PC-9 (cell line): ENCODE measurements at regions not wholly inside any gene's neighbourhood (a gene's known extent, or its start where the extent isn't known, plus 50 kb on each side); places are given as distances from the start of the nearest gene placed in this dataset.

Source experiments
- BruUV-seq: library from RNA; stranded (reverse); fragments of 400-500 nt; replicated peaks from 2 replicates; lab custom pipeline; 2021; lab: Mats Ljungman, UMichigan
- CTCF ChIA-PET: fragments of 300-600 bp; sonication (Branson Sonifier 250); formaldehyde crosslinking; loops from one replicate; lab custom pipeline; 2022; ENCODE audit warnings: antibody characterized with exemption; lab: Charles Lee
- POLR2A ChIA-PET: fragments of 300-600 bp; sonication (Branson Sonifier 250); formaldehyde crosslinking; loops from one replicate; lab custom pipeline; 2022; ENCODE audit warnings: antibody characterized with exemption; ENCODE audit not compliant: unreplicated experiment; lab: Charles Lee
- DNase-seq, 2 experiments: peaks; one replicate each; pipeline versions ENCODE4 v3.0.0 to v3.0.0-alpha.2; 2015 to 2022; ENCODE audit warnings: mixed read lengths in 1 of 2
- H2AFZ ChIP-seq: fragments of 200-600 bp; sonication (generic); 2 replicates; pipeline ENCODE4 v1.8.1; 2017; ENCODE audit warnings: antibody characterized with exemption
- H3F3A ChIP-seq: fragments of 200-600 bp; sonication (generic); 2 replicates; pipeline ENCODE4 v1.8.1; 2017; ENCODE audit warnings: antibody characterized with exemption, mild to moderate bottlenecking, low read depth; ENCODE audit not compliant: insufficient read depth
- H3K27ac ChIP-seq: fragments of 200-600 bp; sonication (generic); 2 replicates; pipeline ENCODE4 v1.6.1; 2016; ENCODE audit warnings: mixed run types
- H3K27me3 ChIP-seq: fragments of 200-600 bp; sonication (generic); 2 replicates; pipeline ENCODE4 v1.6.1; 2016; ENCODE audit warnings: low read depth, mixed run types; ENCODE audit not compliant: insufficient read depth
- H3K36me3 ChIP-seq: fragments of 200-600 bp; sonication (generic); 2 replicates; pipeline ENCODE4 v1.6.1; 2016; ENCODE audit warnings: low read depth, mixed run types
- H3K4me1 ChIP-seq: fragments of 200-600 bp; sonication (generic); replicated peaks from 2 replicates; pipeline ENCODE4 v1.6.1; 2016; ENCODE audit warnings: mixed run types; ENCODE audit not compliant: insufficient read depth
- H3K4me2 ChIP-seq: fragments of 200-600 bp; sonication (generic); 2 replicates; pipeline ENCODE4 v1.6.1; 2017; ENCODE audit warnings: mixed run types
- H3K4me3 ChIP-seq: fragments of 200-600 bp; sonication (generic); 2 replicates; pipeline ENCODE4 v1.6.1; 2016; ENCODE audit warnings: mixed run types
- H3K79me2 ChIP-seq: fragments of 200-600 bp; sonication (generic); 2 replicates; pipeline ENCODE4 v1.6.1; 2017; ENCODE audit warnings: low read depth, mixed run types
- H3K9me2 ChIP-seq: fragments of 200-600 bp; sonication (generic); 2 replicates; pipeline ENCODE4 v1.8.1; 2017; ENCODE audit warnings: mild to moderate bottlenecking; ENCODE audit not compliant: insufficient read depth
- H3K9me3 ChIP-seq: fragments of 200-600 bp; sonication (generic); 2 replicates; pipeline ENCODE4 v1.8.1; 2016; ENCODE audit warnings: low read depth; ENCODE audit not compliant: insufficient read depth
- H4K20me1 ChIP-seq: fragments of 200-600 bp; sonication (generic); 2 replicates; pipeline ENCODE4 v1.8.1; 2017; ENCODE audit not compliant: insufficient read depth
- CTCF ChIP-seq: fragments of 200-600 bp; sonication (generic); conservative IDR thresholded peaks from 2 replicates; pipeline ENCODE4 v1.6.1; 2017; ENCODE audit warnings: mixed run types, antibody characterized with exemption, mild to moderate bottlenecking, moderate library complexity
- EZH2 ChIP-seq: fragments of 200-600 bp; sonication (generic); IDR thresholded peaks from 2 replicates; pipeline ENCODE4 v1.8.0; 2017; ENCODE audit warnings: antibody characterized with exemption, low read depth
- intact Hi-C: fragments of 100-400 bp; cut with micrococcal nuclease; formaldehyde crosslinking; loops from one replicate; pipeline ENCODE4 v1.10.0; 2022; ENCODE audit not compliant: unreplicated experiment

DNA sequence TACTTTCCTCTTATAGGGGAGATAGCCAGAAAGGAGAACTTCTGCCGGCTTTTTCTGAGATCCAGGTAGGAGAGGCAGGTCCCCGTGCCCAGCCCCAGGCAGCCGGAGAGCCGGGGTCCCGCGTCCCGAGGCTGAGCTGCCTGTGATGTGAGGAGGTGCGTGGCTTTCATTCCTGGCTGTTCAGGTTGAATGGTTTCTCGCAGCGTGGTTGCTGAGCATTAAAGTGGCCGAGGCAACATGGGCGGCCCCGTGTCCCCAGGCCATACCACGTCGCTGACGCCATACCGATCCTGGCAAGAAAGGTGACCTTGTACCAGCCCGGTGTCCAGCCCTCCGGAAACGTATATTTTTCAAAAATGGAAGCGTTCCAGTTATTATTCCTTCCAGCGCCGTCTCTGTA is 116.7 kb upstream of the MYL2 start:
- H3K4me3 ChIP-seq = no peak overlapping the region; the same call in 1 of the 2 replicates
- intact Hi-C loops = no loop called here
- BruUV-seq = no TSS peak
- H3K27me3 ChIP-seq = peaks cover 54% of the 10 kb centered on the region
- H3K4me2 ChIP-seq = peak overlapping the region; percentile 49
- H3K9me2 ChIP-seq = no peaks in the 10 kb centered on the region
- DNase-seq = no peak
- no peak for TF ChIP-seq EZH2
- no peak for TF ChIP-seq CTCF
- no peaks in the 10 kb centered on the region for H3K9me3 ChIP-seq
- H3K36me3 ChIP-seq = no peaks in the 10 kb centered on the region
- no peaks in the 10 kb centered on the region for H3K4me1 ChIP-seq
- CTCF ChIA-PET = no interaction called here
- H4K20me1 ChIP-seq = no peaks in the 10 kb centered on the region
- H2AFZ ChIP-seq = no peak overlapping the region
- no peak overlapping the region for H3K27ac ChIP-seq
- no peaks in the 10 kb centered on the region for H3F3A ChIP-seq
- POLR2A ChIA-PET = no interaction called here
- no peaks in the 10 kb centered on the region for H3K79me2 ChIP-seq

GRCh38 chr12:111035578-111036301 is 115.4 kb upstream of the MYL2 start:
- no peaks in the 10 kb centered on the region for H3K9me3 ChIP-seq
- no peaks in the 10 kb centered on the region for H3K36me3 ChIP-seq
- H3F3A ChIP-seq = no peaks in the 10 kb centered on the region
- no peak overlapping the region for H2AFZ ChIP-seq
- no peak for TF ChIP-seq CTCF
- no peak for TF ChIP-seq EZH2
- intact Hi-C loops = no loop called here
- H3K27ac ChIP-seq = no peak overlapping the region
- DNase-seq = no peak
- ChIA-PET CTCF (interaction anchor here (0.7 kb wide), 1 partner anchor 158 kb away, joined by 12 read pairs; no protein-coding TSS in a partner anchor), POLR2A (no interaction called here)
- BruUV-seq = no TSS peak
- H3K79me2 ChIP-seq = no peaks in the 10 kb centered on the region
- peaks cover 59% of the 10 kb centered on the region for H3K27me3 ChIP-seq
- no peak overlapping the region for H3K4me2 ChIP-seq
- no peaks in the 10 kb centered on the region for H4K20me1 ChIP-seq
- H3K4me1 ChIP-seq = no peaks in the 10 kb centered on the region
- H3K9me2 ChIP-seq = no peaks in the 10 kb centered on the region
- no peak overlapping the region for H3K4me3 ChIP-seq

GRCh38 chr12:111034886-111035577 is 114.7 kb upstream of the MYL2 start:
- H4K20me1 ChIP-seq = no peaks in the 10 kb centered on the region
- ChIA-PET CTCF (no interaction called here), POLR2A (no interaction called here)
- BruUV-seq = no TSS peak
- intact Hi-C loops = no loop called here
- no peaks in the 10 kb centered on the region for H3F3A ChIP-seq
- H3K79me2 ChIP-seq = no peaks in the 10 kb centered on the region
- no peak overlapping the region for H3K27ac ChIP-seq
- no peaks in the 10 kb centered on the region for H3K36me3 ChIP-seq
- no peak overlapping the region for H3K4me2 ChIP-seq
- H3K9me2 ChIP-seq = no peaks in the 10 kb centered on the region
- DNase-seq = no peak
- TF ChIP-seq EZH2 = no peak
- TF ChIP-seq CTCF = no peak
- no peak overlapping the region for H3K4me3 ChIP-seq
- no peak overlapping the region for H2AFZ ChIP-seq
- no peaks in the 10 kb centered on the region for H3K4me1 ChIP-seq
- no peaks in the 10 kb centered on the region for H3K9me3 ChIP-seq
- peaks cover 61% of the 10 kb centered on the region for H3K27me3 ChIP-seq
